GM23248 (cell line): ENCODE measurements at regions not wholly inside any gene's neighbourhood (a gene's known extent, or its start where the extent isn't known, plus 50 kb on each side); places are given as distances from the start of the nearest gene placed in this dataset.
A peak's percentile ranks its signal among the peaks of the same experiment; 100 is the strongest.

Experiments used
- DNase-seq: peaks from one replicate; pipeline ENCODE4 v3.0.0-alpha.2; 2015
- H2AFZ ChIP-seq: fragments of 200-600 bp; sonication (generic); 2 replicates; pipeline ENCODE4 v1.6.1; 2016; ENCODE audit warnings: antibody characterized with exemption
- H3F3A ChIP-seq: fragments of 200-600 bp; sonication (generic); 2 replicates; pipeline ENCODE4 v1.6.1; 2016; ENCODE audit warnings: mild to moderate bottlenecking, antibody characterized with exemption, mixed run types; ENCODE audit not compliant: insufficient read depth
- H3K27ac ChIP-seq: fragments of 200-600 bp; sonication (generic); 2 replicates; pipeline ENCODE4 v1.5.1; 2016; ENCODE audit warnings: mild to moderate bottlenecking
- H3K27me3 ChIP-seq: fragments of 200-600 bp; sonication (generic); replicated peaks from 2 replicates; pipeline ENCODE4 v1.6.1; 2016; ENCODE audit warnings: mild to moderate bottlenecking; ENCODE audit not compliant: insufficient read depth
- H3K36me3 ChIP-seq: fragments of 200-600 bp; sonication (generic); 2 replicates; pipeline ENCODE4 v1.6.1; 2016; ENCODE audit warnings: low read depth, mild to moderate bottlenecking
- H3K4me1 ChIP-seq: fragments of 200-600 bp; sonication (generic); 2 replicates; pipeline ENCODE4 v1.6.1; 2016; ENCODE audit warnings: mild to moderate bottlenecking; ENCODE audit not compliant: insufficient read depth
- H3K4me2 ChIP-seq: fragments of 200-600 bp; sonication (generic); one replicate; pipeline ENCODE4 v1.6.1; 2016; ENCODE audit warnings: mild to moderate bottlenecking; ENCODE audit not compliant: unreplicated experiment
- H3K4me3 ChIP-seq: fragments of 200-600 bp; sonication (generic); 2 replicates; pipeline ENCODE4 v1.5.1; 2016; ENCODE audit warnings: mild to moderate bottlenecking
- H3K79me2 ChIP-seq: fragments of 200-600 bp; sonication (generic); 2 replicates; pipeline ENCODE4 v1.6.1; 2016; ENCODE audit warnings: mild to moderate bottlenecking; ENCODE audit not compliant: insufficient read depth
- H3K9ac ChIP-seq: fragments of 200-600 bp; sonication (generic); 2 replicates; pipeline ENCODE4 v1.6.1; 2016; ENCODE audit warnings: mild to moderate bottlenecking
- H3K9me2 ChIP-seq: fragments of 200-600 bp; sonication (generic); 2 replicates; pipeline ENCODE4 v1.6.1; 2016; ENCODE audit warnings: mixed run types, mild to moderate bottlenecking, moderate library complexity; ENCODE audit not compliant: insufficient read depth
- H3K9me3 ChIP-seq: fragments of 200-600 bp; sonication (generic); one replicate; pipeline ENCODE4 v1.6.1; 2017; ENCODE audit warnings: low read depth
- H4K20me1 ChIP-seq: fragments of 200-600 bp; sonication (generic); 2 replicates; pipeline ENCODE4 v1.6.0; 2016; ENCODE audit not compliant: insufficient read depth
- EZH2 ChIP-seq: fragments of 200-600 bp; sonication (generic); IDR thresholded peaks from 2 replicates; pipeline ENCODE4 v1.6.1; 2018; ENCODE audit warnings: antibody characterized with exemption, mild to moderate bottlenecking; ENCODE audit not compliant: insufficient read depth, poor library complexity, severe bottlenecking
- EZH2phosphoT487 ChIP-seq: fragments of 200-600 bp; sonication (generic); IDR thresholded peaks from 2 replicates; pipeline ENCODE4 v1.6.1; 2018; ENCODE audit warnings: antibody characterized with exemption, moderate library complexity, mild to moderate bottlenecking, low read depth; ENCODE audit not compliant: insufficient read depth
- WGBS, 2 experiments: methylation state at CpG; one replicate each; pipeline ENCODE4 v1.1.6; 2015 to 2017; ENCODE audit warnings: low lambda C conversion rate in 2 of 2, low coverage in 1 of 2; ENCODE audit errors: missing lambda C conversion rate in 2 of 2; 5-methylcytosine and 5-hydroxymethylcytosine counted together
- in situ Hi-C: fragments of 300-500 bp; cut with MboI; formaldehyde crosslinking; loops from 2 replicates; pipeline ENCODE4 v1.15.0; 2020

DNA sequence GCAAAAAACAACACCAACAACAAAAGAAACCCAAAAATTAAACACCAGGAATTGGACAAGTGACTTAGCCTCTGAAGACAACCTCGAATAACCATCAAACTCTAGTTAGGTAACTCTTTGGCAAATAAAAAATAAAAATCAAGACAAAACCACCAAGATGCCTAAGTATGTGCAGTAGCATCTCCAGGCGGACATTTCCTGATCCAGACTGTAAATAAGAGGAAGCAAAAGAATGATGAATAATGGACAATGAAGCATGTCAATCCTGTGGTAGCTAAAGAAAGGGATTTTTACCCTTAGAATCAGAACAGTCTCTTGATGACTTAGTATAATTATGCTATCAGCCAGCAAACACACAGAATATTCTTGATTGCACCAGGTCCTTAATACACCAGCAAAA, 276.7 kb upstream of the DIAPH2 start:
- TF ChIP-seq EZH2phosphoT487 = no peak
- TF ChIP-seq EZH2 = no peak
- WGBS, 2 experiments = 49 to 52% methylated on average over 2 of the region's 2 CpGs
- in situ Hi-C loops = no loop called here
- H3K4me1 ChIP-seq = peaks cover 11% of the 10 kb centered on the region
- H3F3A ChIP-seq = peaks cover 4% of the 10 kb centered on the region; the same call in 1 of the 2 replicates
- H4K20me1 ChIP-seq = no peaks in the 10 kb centered on the region
- no peak overlapping the region for H3K4me2 ChIP-seq
- H3K27me3 ChIP-seq = no peaks in the 10 kb centered on the region
- no peaks in the 10 kb centered on the region for H3K9me2 ChIP-seq
- H3K9ac ChIP-seq = no peak overlapping the region
- no peak for DNase-seq
- H3K79me2 ChIP-seq = no peaks in the 10 kb centered on the region
- H3K9me3 ChIP-seq = no peaks in the 10 kb centered on the region
- no peaks in the 10 kb centered on the region for H3K36me3 ChIP-seq
- H3K4me3 ChIP-seq = no peak overlapping the region
- no peak overlapping the region for H2AFZ ChIP-seq
- H3K27ac ChIP-seq = no peak overlapping the region

DNA sequence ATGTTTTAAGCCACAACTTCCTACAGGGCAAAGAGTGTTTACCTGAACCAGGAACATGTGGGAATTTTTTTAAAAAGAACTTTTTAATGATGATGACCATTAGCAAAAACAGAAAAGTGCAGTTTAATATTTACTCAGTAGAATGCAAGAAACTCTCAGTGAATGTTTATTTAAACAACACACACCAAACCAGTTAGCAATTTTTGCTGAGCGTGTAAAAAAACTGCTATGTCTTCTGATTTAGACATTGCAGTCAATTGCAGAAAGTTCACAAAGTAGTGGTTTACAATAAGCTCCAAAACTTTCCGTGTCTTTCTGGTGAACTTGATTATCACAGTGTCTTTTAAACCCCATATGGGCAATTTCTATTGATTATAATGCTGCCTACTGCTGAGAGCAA, 273.7 kb upstream of the DIAPH2 start:
- peaks cover 4% of the 10 kb centered on the region; the same call in 1 of the 2 replicates for H3F3A ChIP-seq
- TF ChIP-seq EZH2phosphoT487 (no peak), EZH2 (no peak)
- H3K9me2 ChIP-seq = no peaks in the 10 kb centered on the region
- H3K9ac ChIP-seq = no peak overlapping the region
- peaks cover 11% of the 10 kb centered on the region for H3K4me1 ChIP-seq
- H3K79me2 ChIP-seq = no peaks in the 10 kb centered on the region
- H4K20me1 ChIP-seq = no peaks in the 10 kb centered on the region
- no peak for DNase-seq
- no peak overlapping the region for H3K4me3 ChIP-seq
- 85 to 95% methylated on average over 2 of the region's 2 CpGs for WGBS, 2 experiments
- no peaks in the 10 kb centered on the region for H3K9me3 ChIP-seq
- no peak overlapping the region for H2AFZ ChIP-seq
- no peaks in the 10 kb centered on the region for H3K36me3 ChIP-seq
- in situ Hi-C loops = no loop called here
- no peak overlapping the region for H3K27ac ChIP-seq
- no peaks in the 10 kb centered on the region for H3K27me3 ChIP-seq
- no peak overlapping the region for H3K4me2 ChIP-seq

DNA sequence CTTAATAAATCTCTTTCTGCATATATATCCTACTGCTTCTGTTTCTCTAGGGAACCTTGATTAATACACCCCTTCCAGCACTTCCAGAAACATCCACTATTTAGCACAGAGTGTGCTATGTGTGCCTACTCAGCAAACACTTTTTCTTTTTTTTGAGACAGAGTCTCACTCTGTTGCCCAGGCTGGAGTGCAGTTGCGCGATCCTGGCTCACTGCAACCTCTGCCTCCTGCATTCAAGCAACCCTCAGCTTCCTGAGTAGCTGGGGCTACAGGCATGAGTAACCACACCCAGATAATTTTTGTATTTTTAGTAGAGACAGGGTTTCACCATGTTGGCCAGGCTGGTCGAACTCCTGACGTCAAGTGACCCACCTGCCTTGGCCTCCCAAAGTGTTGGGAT, 266.9 kb upstream of the DIAPH2 start:
- Histone ChIP-seq H2AFZ (no peak overlapping the region), H3K27me3 (no peaks in the 10 kb centered on the region), H3K9me2 (no peaks in the 10 kb centered on the region), H3K9ac (no peak overlapping the region), H4K20me1 (no peaks in the 10 kb centered on the region), H3K4me2 (no peak overlapping the region), H3K79me2 (no peaks in the 10 kb centered on the region), H3K4me3 (no peak overlapping the region), H3K27ac (no peak overlapping the region), H3K9me3 (no peaks in the 10 kb centered on the region), H3F3A (no peaks in the 10 kb centered on the region), H3K4me1 (no peaks in the 10 kb centered on the region), H3K36me3 (no peaks in the 10 kb centered on the region)
- no peak for DNase-seq
- 89 to 93% methylated on average over 4 of the region's 4 CpGs for WGBS, 2 experiments
- in situ Hi-C loops = no loop called here
- TF ChIP-seq EZH2phosphoT487 (no peak), EZH2 (no peak)

DNA sequence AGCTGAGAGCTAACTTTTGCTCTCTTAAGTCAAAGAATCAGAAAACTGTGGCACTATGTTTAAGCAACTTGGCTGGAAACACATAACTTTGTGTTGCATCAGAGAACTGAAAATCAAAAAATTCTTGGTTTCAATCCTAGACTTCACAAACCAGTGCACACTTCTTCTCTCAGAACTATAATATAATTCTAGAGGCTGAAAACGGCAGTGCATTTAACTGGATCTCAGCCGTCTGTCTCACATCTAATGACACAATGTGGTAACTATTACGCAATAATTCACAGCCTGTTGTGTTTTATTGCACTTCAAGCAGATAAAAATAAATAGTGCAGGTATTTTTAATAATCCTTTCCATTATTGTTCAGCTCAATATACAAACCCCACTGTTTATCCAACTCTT, 260.6 kb upstream of the DIAPH2 start:
- Histone ChIP-seq H3K4me1 (peaks cover 6% of the 10 kb centered on the region; the same call in 1 of the 2 replicates), H4K20me1 (no peaks in the 10 kb centered on the region), H3K36me3 (no peaks in the 10 kb centered on the region), H3K27ac (no peak overlapping the region), H2AFZ (no peak overlapping the region), H3K4me2 (no peak overlapping the region), H3K4me3 (no peak overlapping the region), H3K9ac (no peak overlapping the region), H3K9me3 (no peaks in the 10 kb centered on the region), H3F3A (no peaks in the 10 kb centered on the region), H3K27me3 (no peaks in the 10 kb centered on the region), H3K9me2 (no peaks in the 10 kb centered on the region), H3K79me2 (no peaks in the 10 kb centered on the region)
- TF ChIP-seq EZH2 (no peak), EZH2phosphoT487 (no peak)
- DNase-seq = peak; percentile 49
- 43 to 49% methylated on average over 3 of the region's 3 CpGs for WGBS, 2 experiments
- in situ Hi-C loops = no loop called here

DNA sequence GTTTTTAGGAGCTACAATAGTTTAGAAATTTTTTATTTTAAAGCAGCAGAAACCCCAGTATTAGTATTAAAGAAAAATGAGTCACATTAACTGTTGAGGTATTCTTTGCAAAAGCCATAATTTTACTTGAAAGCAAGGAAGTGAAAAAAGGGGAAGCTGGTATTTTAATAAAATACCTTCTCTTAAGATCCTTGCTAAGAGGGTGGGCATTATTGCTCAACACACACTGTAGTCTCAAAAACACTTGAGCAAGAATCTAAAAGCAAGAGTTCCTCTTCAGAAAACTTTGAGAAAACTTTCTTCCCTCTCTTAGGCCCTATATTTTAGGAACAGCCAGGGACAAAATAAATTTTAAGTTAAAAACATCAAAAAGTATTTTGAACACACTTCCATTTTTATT, 259.4 kb upstream of the DIAPH2 start:
- Histone ChIP-seq H3K9me3 (no peaks in the 10 kb centered on the region), H3K9ac (no peak overlapping the region), H3K4me2 (no peak overlapping the region), H3K4me1 (peaks cover 6% of the 10 kb centered on the region; the same call in 1 of the 2 replicates), H2AFZ (no peak overlapping the region), H3K27ac (no peak overlapping the region), H3K36me3 (no peaks in the 10 kb centered on the region), H3F3A (no peaks in the 10 kb centered on the region), H3K79me2 (no peaks in the 10 kb centered on the region), H3K9me2 (no peaks in the 10 kb centered on the region), H4K20me1 (no peaks in the 10 kb centered on the region), H3K4me3 (no peak overlapping the region), H3K27me3 (no peaks in the 10 kb centered on the region)
- no peak for DNase-seq
- in situ Hi-C loops = no loop called here
- no peak for TF ChIP-seq EZH2phosphoT487
- no peak for TF ChIP-seq EZH2
